ENCODE measurements at regions not wholly inside any gene's neighbourhood (a gene's known extent, or its start where the extent isn't known, plus 50 kb on each side); places are given as distances from the start of the nearest gene placed in this dataset.

GRCh38 chr2:75421986-75422385 lies 138.8 kb downstream of the EVA1A start:
- no peak for TF ChIP-seq CTCF (IDR thresholded peaks at IDR 0.05; ENCODE audit: low read depth, low read length, missing control alignments)
- no peak overlapping the region for H3K4me3 ChIP-seq (replicated peaks; ENCODE audit: low read depth, low read length)
- no peak for DNase-seq (ENCODE audit: extremely low read depth, low read depth)

- no peak overlapping the region for H3K4me3 ChIP-seq (replicated peaks; ENCODE audit: low read depth, low read length)
- DNase-seq (ENCODE audit: extremely low read depth, low read depth): no peak
- no peak for TF ChIP-seq CTCF (IDR thresholded peaks at IDR 0.05; ENCODE audit: low read depth, low read length, missing control alignments)
Observed at GRCh38 chr2:75416420-75417342, 144.1 kb downstream of the EVA1A start.

- no peak for DNase-seq (ENCODE audit: extremely low read depth, low read depth)
- no peak overlapping the region for H3K4me3 ChIP-seq (replicated peaks; ENCODE audit: low read depth, low read length)
- TF ChIP-seq CTCF (IDR thresholded peaks at IDR 0.05; ENCODE audit: low read depth, low read length, missing control alignments): no peak
Observed at GRCh38 chr2:75415731-75416130, 145.0 kb downstream of the EVA1A start.

GRCh38 chr2:75415111-75415626 lies 145.6 kb downstream of the EVA1A start:
- H3K4me3 ChIP-seq (replicated peaks; ENCODE audit: low read depth, low read length): no peak overlapping the region
- no peak for TF ChIP-seq CTCF (IDR thresholded peaks at IDR 0.05; ENCODE audit: low read depth, low read length, missing control alignments)
- DNase-seq (ENCODE audit: extremely low read depth, low read depth): no peak

- no peak overlapping the region for H3K4me3 ChIP-seq (replicated peaks; ENCODE audit: low read depth, low read length)
- DNase-seq (ENCODE audit: extremely low read depth, low read depth): no peak
- TF ChIP-seq CTCF (IDR thresholded peaks at IDR 0.05; ENCODE audit: low read depth, low read length, missing control alignments): no peak
Observed at GRCh38 chr2:75411574-75411973, 149.2 kb downstream of the EVA1A start.

- DNase-seq (ENCODE audit: extremely low read depth, low read depth): no peak
- TF ChIP-seq CTCF (IDR thresholded peaks at IDR 0.05; ENCODE audit: low read depth, low read length, missing control alignments): no peak
- no peak overlapping the region for H3K4me3 ChIP-seq (replicated peaks; ENCODE audit: low read depth, low read length)
Observed at GRCh38 chr2:75410702-75411101, 150.0 kb downstream of the EVA1A start.
